HG03520 (cell line): ENCODE measurements at regions not wholly inside any gene's neighbourhood (a gene's known extent, or its start where the extent isn't known, plus 50 kb on each side); places are given as distances from the start of the nearest gene placed in this dataset.
"Not testable (repeated sequence)": the region's sequence is repeated elsewhere in the genome, so short reads cannot be mapped to it uniquely, and the experiment has no call there.

Experiments used
- ATAC-seq: cut with Tn5 transposase; IDR thresholded peaks from one replicate; pipeline ENCODE4 v1.9.1; 2021; ENCODE audit warnings: mild to moderate bottlenecking, moderate library complexity; ENCODE audit not compliant: unreplicated experiment

DNA sequence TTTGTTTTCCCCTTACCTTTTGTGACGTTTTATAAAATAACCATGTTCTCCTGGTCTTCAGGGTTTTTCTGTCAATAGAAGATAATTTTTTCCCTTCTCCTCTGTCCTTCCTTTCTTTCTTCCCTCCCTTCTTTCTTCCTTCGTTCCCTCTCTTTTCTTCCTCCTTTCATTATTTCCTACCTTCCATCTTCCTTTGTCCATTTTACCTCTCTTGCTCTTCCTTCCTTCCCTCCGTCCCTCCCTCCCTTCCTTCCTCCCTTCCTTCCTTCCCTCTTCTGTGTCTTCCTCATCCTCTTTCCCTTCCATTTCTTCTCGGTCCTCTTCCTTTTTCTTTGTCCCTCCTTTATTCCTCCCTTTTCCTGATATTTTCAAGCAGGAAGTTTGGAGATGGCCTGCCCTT is 128.2 kb downstream of the TEX36 start:
- no peak for ATAC-seq

GRCh38 chr10:125554016-125554703 is 128.8 kb downstream of the TEX36 start:
- no peak for ATAC-seq

GRCh38 chr10:125553091-125553490 is 129.9 kb downstream of the TEX36 start:
- no peak for ATAC-seq

GRCh38 chr10:125551247-125551646 is 131.7 kb downstream of the TEX36 start:
- ATAC-seq = no peak

DNA sequence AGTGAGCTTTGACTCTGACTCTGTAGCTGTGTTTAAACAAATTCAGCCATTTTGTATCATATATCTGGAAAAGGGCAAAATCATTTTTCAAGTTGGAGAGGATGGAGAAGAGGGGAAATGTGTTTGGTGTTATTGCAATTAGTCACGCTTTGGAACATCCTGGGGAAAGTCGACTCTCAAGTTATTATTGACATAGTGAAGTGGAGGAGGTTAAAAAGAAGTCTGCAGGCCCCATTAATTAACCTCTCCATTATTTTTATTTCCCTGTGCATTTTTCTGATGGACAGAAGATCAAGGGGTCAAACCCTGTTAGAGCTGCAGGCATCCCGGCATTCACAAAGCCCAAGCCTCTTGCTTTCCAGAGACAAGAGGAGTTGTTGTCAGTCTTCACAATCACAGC is 132.6 kb downstream of the TEX36 start:
- no peak for ATAC-seq

DNA sequence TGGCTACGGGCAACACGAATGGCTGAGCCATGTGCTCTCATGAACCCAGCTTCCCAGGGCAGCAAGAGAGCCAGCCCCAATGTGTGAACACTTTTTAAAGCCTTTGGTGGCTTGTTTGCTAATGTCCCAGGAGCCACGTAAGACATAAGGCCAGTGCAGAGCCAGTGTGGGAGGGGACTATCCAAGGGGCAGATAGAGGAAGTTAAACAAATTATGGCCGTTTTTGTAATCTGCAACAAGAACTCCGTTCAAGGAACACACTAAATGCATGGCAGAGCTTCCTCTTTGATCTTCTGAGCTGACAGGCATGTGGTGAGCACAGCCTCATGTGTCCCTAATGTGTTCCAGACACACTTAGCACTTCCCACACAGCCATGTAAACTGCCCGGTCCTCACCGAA is 133.3 kb downstream of the TEX36 start:
- no peak for ATAC-seq

GRCh38 chr10:125548878-125549277 is 134.1 kb downstream of the TEX36 start:
- ATAC-seq = no peak

DNA sequence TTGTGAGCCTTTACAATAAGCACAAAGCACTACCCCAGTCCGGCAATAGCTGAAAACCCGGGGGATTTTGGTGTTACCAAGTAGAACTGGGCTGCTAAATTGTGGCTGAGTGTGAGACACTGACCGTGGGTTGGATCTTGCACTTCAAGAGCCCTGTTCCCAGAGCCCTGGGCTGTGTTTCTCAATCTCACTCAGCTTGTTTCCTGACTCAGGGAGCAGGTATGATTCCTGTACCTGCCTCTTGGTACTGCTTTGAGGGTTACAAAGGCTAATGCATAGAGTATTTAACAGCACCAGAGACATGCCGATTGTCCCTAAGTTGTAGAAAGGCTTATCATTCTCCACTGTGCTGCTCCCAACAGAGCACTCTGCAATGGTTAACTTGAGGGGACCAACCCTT is 134.6 kb downstream of the TEX36 start:
- no peak for ATAC-seq

DNA sequence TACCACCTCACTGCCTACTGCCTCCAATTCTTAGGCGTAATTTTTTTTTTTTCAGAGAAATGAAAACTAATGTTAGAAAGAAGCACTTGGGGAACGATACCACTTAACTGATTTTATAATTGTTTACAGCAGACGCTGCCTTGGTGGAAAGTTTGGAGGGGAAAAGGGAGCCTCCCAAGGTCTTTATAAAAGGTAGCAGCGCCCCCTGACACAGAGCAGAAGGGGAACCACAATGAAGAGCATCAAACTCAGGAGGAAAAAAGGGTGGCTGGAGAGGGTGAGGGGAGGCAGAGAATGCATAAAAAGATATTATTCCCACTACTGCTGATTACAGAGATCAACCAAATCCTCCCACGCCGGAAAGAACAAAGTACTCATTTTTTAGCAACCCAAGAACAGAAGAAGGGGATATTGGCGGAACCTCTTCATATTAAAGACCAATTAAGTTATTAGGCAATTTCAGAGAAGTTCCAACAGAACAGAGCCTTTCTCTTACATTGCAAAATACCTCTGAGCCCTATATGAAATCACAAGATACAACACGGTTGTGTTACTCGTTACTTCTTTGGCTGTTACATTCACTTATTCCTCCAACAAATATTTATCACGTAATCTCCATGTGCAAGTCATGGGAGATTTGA is 135.8 kb downstream of the TEX36 start:
- ATAC-seq = no peak

DNA sequence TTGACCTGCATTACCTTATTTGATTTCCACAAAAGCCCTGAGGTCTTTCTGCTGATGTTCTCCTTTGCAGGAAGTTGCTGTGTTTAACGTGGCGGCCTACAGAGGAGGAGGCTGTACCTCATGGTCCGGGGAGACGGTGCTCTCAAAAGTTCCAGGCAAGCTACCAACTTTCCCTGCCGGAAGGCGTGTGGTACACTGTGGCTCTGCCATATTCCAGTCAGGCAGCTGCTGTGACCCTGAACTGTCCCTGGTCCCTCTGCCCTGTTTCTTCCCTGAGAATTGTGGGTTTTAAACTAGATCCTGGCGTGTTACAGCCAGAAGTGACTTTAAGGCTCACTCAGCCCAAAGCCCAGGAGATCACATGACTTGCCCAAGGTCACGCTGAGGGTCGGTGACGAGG is 139.2 kb downstream of the TEX36 start:
- ATAC-seq = no peak

GRCh38 chr10:125538947-125539731 is 143.8 kb downstream of the TEX36 start:
- ATAC-seq = no peak

- no peak for ATAC-seq
Observed at GRCh38 chr10:125536236-125536635, 146.7 kb downstream of the TEX36 start.

GRCh38 chr10:125535559-125535958 is 147.4 kb downstream of the TEX36 start:
- no peak for ATAC-seq

DNA sequence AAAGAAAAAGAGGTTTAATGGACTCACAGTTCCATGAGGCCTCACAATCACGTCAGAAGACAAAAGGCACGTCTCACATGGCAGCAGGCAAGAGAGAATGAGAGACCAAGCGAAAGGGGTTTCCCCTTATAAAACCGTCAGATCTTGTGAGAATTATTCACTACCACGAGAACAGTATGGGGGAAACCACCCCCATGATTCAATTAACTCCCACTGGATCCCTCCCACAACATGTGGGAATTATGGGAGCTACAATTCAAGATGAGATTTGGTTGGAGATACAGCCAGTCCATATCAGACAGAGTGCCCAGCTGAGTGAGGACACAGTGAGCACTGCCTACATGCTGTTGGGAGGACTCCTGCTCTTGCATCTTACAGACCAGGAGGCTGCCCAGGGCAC is 148.4 kb downstream of the TEX36 start:
- ATAC-seq = no peak

GRCh38 chr10:125533866-125534265 is 149.1 kb downstream of the TEX36 start:
- ATAC-seq = no peak

GRCh38 chr10:125531465-125531864 is 151.5 kb downstream of the TEX36 start:
- no peak for ATAC-seq

DNA sequence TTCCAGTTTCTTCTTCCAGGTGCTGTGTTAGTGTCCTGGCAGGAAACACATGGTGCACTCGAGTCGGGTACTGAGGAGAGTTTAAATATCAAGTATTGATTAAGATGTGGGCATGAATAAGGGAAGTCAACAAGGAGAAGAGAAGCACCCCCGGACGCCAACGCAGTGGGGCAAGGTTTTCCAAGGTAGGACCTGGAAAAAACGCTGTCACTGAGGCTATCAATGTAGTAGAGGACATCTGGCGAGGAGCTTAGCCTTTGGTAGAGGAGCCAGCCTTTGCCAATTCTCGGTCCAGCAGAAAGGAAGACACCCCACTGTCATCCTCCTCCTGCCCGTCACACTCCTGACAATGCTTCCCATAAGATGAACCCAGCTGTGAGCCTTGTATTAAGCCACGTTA is 159.6 kb downstream of the TEX36 start:
- no peak for ATAC-seq

DNA sequence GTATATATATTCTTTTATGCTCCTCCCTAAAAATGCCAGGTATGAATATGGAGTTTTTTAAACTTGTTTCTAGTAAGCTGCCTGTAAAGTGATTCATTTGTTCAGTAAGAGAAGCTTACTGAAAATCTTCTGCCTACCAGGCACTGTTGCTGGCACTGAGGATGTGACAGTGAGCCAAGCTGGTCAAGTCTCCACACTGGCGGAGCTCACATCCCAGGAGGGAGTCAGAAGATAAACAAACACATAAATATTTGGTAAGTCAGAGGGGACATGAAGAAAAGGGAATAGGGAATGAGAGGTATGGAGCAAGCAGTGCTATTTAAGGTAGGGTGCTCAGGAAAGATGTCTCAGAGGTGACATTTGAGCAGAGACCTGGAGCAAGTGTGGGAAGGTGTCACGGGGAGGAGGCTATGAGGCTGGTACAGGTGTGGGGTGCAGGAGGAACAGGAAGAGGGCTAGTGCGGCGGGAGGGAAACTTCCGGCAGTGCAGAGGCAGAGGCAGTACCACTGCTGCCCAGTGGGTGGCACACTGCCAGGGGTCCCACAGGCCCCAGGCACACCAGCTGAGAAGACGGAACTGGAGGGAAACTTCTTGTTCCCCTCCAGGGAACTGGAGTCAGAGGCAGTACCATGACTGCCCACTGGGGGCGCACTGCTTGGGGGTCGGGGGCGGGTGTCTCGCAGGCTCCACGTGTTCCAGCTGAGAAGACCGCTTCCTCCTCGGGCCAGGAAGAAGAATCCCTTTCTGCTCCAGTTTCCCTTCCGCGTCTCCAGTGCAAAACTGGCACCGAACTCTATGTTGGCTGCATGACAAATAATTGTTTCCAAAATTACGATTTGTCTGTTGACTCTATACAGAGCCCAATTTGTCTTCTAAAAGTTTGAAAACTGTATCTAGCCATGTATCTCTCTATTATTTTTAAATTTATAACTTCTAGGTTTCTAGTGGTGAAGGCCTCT is 161.0 kb downstream of the TEX36 start:
- peak; percentile 84 for ATAC-seq

- ATAC-seq = no peak
Observed at GRCh38 chr10:125520968-125521367, 162.0 kb downstream of the TEX36 start.

DNA sequence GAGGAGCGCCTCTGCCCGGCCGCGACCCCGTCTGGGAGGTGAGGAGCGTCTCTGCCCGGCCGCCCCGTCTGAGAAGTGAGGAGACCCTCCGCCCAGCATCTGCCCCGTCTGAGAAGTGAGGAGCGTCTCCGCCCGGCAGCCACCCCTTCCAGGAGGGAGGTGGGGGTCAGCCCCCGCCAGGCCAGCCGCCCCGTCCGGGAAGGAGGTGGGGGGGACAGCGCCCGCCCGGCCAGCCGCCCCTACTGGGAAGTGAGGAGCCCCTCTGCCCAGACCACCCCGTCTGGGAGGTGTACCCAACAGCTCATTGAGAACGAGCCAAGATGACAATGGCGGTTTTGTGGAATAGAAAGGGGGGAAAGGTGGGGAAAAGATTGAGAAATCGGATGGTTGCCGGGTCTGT is 164.6 kb downstream of the TEX36 start:
- ATAC-seq = not testable (repeated sequence)

DNA sequence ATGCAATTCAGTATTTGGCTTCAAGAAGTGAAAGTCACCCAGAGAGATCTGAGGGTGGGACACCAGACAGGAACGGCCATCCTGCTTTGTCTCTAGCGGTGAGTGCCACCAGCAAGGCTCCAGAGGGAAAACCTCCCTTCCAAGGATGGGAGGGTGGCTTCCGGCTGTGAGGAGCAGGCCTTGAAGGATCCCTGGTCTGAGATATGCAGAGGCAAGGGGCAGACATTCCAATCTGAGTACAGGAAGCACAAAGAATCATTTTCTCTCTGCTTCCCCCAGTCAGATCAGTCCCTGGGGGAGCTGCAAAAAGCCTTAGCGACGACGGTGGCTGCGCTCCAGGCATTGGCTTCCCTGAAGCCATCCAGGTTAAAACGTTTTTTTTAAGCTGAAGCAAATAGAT is 167.4 kb downstream of the TEX36 start:
- no peak for ATAC-seq
